Panc1 (cell line): ENCODE measurements at regions not wholly inside any gene's neighbourhood (a gene's known extent, or its start where the extent isn't known, plus 50 kb on each side); places are given as distances from the start of the nearest gene placed in this dataset.

ENCODE experiments used
- ATAC-seq: fragments of 200-7000 bp; cut with Tn5 transposase; 2 replicates; pipeline ENCODE4 v1.9.1; 2020; ENCODE audit warnings: mild to moderate bottlenecking, moderate library complexity
- BruUV-seq: library from RNA; stranded (reverse); fragments of 400-500 nt; replicated peaks from 2 replicates; lab custom pipeline; 2021; lab: Mats Ljungman, UMichigan
- CTCF ChIA-PET: fragments of 300-600 bp; sonication (Branson Sonifier 250); formaldehyde crosslinking; loops from one replicate; lab custom pipeline; 2022; ENCODE audit warnings: antibody characterized with exemption; lab: Charles Lee
- POLR2A ChIA-PET: fragments of 300-600 bp; sonication (Branson Sonifier 250); formaldehyde crosslinking; loops from one replicate; lab custom pipeline; 2022; ENCODE audit warnings: antibody characterized with exemption; lab: Charles Lee
- DNase-seq: peaks from one replicate; pipeline ENCODE4 v3.0.0-alpha.2; 2010; ENCODE audit warnings: low read depth, low spot score
- H3K27ac ChIP-seq: 2 replicates; pipeline ENCODE4 v1.5.1; 2011; ENCODE audit warnings: mild to moderate bottlenecking, low read length, inconsistent platforms
- H3K27me3 ChIP-seq: fragments of 200-500 bp; sonication (Bioruptor generic); 2 replicates; pipeline ENCODE4 v1.6.0; 2014; ENCODE audit warnings: low read length, inconsistent platforms; ENCODE audit not compliant: control insufficient read depth, insufficient read depth
- H3K36me3 ChIP-seq: fragments of 200-500 bp; sonication (Bioruptor generic); 2 replicates; pipeline ENCODE4 v1.5.1; 2014; ENCODE audit warnings: inconsistent platforms, mild to moderate bottlenecking, low read length, moderate library complexity; ENCODE audit not compliant: control insufficient read depth, insufficient read depth
- H3K4me1 ChIP-seq: 2 replicates; pipeline ENCODE4 v1.5.1; 2011; ENCODE audit warnings: inconsistent platforms, mild to moderate bottlenecking, low read length, moderate library complexity; ENCODE audit not compliant: control insufficient read depth, insufficient read depth
- H3K4me3 ChIP-seq, 2 experiments: 2 replicates each; pipeline ENCODE4 v1.5.1; 2011 to 2012; ENCODE audit warnings: low read depth in 2 of 2, low read length in 2 of 2, mild to moderate bottlenecking in 2 of 2, inconsistent platforms in 1 of 2, moderate library complexity in 1 of 2
- H3K9me3 ChIP-seq: fragments of 200-500 bp; sonication (Bioruptor generic); 2 replicates; pipeline ENCODE4 v1.5.1; 2014; ENCODE audit warnings: low read depth, mild to moderate bottlenecking, inconsistent platforms, low read length, moderate library complexity; ENCODE audit not compliant: control insufficient read depth, insufficient read depth
- POLR2AphosphoS5 ChIP-seq: IDR thresholded peaks from 2 replicates; pipeline ENCODE4 v1.6.1; 2012; ENCODE audit warnings: mild to moderate bottlenecking, low read depth, low read length, moderate library complexity
- REST ChIP-seq, 2 experiments: IDR thresholded peaks; 2 replicates each; pipeline ENCODE4 v1.6.1; 2011 to 2012; ENCODE audit warnings: low read depth in 2 of 2, control low read depth in 1 of 2, low read length in 1 of 2, mild to moderate bottlenecking in 1 of 2, moderate library complexity in 1 of 2; ENCODE audit not compliant: insufficient read depth in 1 of 2
- SIN3A ChIP-seq: IDR thresholded peaks from 2 replicates; pipeline ENCODE4 v1.6.1; 2012; ENCODE audit warnings: low read depth, mild to moderate bottlenecking, low read length, moderate library complexity, borderline replicate concordance; ENCODE audit not compliant: insufficient read depth
- TCF7L2 ChIP-seq: IDR thresholded peaks from 2 replicates; pipeline ENCODE4 v1.6.1; 2011; ENCODE audit warnings: mild to moderate bottlenecking, low read depth, low read length, inconsistent platforms
- in situ Hi-C: cut with HindIII; loops from 2 replicates; pipeline ENCODE4 v1.10.0; 2016; ENCODE audit warnings: low sequenced_read_pairs, low pct_unique_long_range_greater_than_20kb
- intact Hi-C: fragments of 100-400 bp; cut with micrococcal nuclease; formaldehyde crosslinking; loops from one replicate; pipeline ENCODE4 v1.10.0; 2022; ENCODE audit not compliant: unreplicated experiment
- TF ChIP-seq, protein P1 (sequence below): fragments of 450-650 bp; IDR thresholded peaks from 2 replicates; pipeline ENCODE4 v1.5.1; 2017; ENCODE audit warnings: mild to moderate bottlenecking

GRCh38 chr10:37701781-37702493 is 155.5 kb downstream of the ZNF248 start:
- POLR2A ChIA-PET: no interaction called here

DNA sequence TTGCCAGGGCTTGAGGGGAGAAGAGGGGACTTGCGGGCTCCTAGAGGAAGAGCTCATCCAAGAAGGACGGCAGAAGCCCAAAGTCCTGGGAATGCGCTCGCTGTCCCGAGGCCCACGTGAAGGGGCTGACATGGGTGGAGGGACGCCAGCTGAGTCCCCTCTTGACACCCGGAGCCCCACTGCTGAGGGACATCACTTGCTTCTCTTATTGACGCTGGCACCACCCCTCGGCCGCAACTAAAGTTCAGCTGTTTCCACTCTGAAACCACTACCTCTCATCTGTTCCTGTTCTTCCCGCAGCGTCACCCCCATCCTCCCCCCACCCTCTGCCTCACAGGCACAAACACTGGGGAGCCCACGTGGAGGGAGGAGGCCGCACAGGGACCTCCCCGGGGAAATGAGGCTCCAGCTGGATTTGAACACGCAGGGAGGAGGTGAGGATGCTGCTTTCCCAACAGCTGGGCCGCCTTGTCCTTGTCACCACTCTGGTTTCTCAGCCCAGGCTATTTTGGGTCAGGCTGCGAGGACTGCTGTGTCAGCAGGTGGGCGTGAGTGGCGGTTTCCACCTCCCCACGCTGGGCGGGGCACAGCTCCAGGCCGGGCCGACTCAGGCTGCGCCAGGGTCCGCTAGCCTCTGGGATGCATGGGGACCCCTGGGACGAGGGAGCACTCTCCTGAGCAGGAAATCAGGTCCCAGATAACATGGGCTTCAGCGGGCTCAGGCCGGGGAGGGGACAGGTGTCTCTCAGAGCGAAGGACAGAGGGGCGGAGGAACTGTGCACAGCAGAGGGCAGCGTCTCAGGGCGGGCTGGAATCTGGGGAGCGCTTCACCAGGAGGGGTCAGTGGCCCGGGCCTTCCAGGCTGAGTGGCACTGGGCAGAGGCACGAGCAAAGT is 156.3 kb downstream of the ZNF248 start:
- Histone ChIP-seq H3K9me3 (no peaks in the 10 kb centered on the region), H3K27ac (no peak overlapping the region), H3K27me3 (no peaks in the 10 kb centered on the region), H3K4me3 (no peak overlapping the region), H3K36me3 (no peaks in the 10 kb centered on the region), H3K4me1 (no peaks in the 10 kb centered on the region)
- ChIA-PET POLR2A (no interaction called here), CTCF (no interaction called here)
- ATAC-seq (no peak), DNase-seq (no peak)
- intact Hi-C loops (no loop called here), in situ Hi-C loops (no loop called here)
- TF ChIP-seq SIN3A (no peak), REST (IDR thresholded peaks at IDR 0.05; ENCODE audit: insufficient read depth in 1 of 2, low read depth in 2 of 2, low read length in 1 of 2) (no peak), TCF7L2 (no peak), POLR2AphosphoS5 (no peak)
- TF ChIP-seq, protein P1, sequence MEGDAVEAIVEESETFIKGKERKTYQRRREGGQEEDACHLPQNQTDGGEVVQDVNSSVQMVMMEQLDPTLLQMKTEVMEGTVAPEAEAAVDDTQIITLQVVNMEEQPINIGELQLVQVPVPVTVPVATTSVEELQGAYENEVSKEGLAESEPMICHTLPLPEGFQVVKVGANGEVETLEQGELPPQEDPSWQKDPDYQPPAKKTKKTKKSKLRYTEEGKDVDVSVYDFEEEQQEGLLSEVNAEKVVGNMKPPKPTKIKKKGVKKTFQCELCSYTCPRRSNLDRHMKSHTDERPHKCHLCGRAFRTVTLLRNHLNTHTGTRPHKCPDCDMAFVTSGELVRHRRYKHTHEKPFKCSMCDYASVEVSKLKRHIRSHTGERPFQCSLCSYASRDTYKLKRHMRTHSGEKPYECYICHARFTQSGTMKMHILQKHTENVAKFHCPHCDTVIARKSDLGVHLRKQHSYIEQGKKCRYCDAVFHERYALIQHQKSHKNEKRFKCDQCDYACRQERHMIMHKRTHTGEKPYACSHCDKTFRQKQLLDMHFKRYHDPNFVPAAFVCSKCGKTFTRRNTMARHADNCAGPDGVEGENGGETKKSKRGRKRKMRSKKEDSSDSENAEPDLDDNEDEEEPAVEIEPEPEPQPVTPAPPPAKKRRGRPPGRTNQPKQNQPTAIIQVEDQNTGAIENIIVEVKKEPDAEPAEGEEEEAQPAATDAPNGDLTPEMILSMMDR: no peak
- BruUV-seq: no TSS peak

More at GRCh38 chr10:37701781-37702493, 155.5 kb downstream of the ZNF248 start:
- in situ Hi-C loops: no loop called here
- TF ChIP-seq SIN3A (no peak), REST (IDR thresholded peaks at IDR 0.05; ENCODE audit: insufficient read depth in 1 of 2, low read depth in 2 of 2, low read length in 1 of 2) (no peak), TCF7L2 (no peak), POLR2AphosphoS5 (no peak)
- TF ChIP-seq, protein P1: no peak
- Histone ChIP-seq H3K36me3 (no peaks in the 10 kb centered on the region), H3K4me1 (no peaks in the 10 kb centered on the region), H3K27me3 (no peaks in the 10 kb centered on the region), H3K27ac (no peak overlapping the region), H3K4me3 (no peak overlapping the region), H3K9me3 (no peaks in the 10 kb centered on the region)
- ATAC-seq: no peak
- CTCF ChIA-PET: no interaction called here
- intact Hi-C loops: no loop called here
- no peak for DNase-seq
- no TSS peak for BruUV-seq
